Muscle of leg (tissue), 3 donors: ENCODE measurements at regions not wholly inside any gene's neighbourhood (a gene's known extent, or its start where the extent isn't known, plus 50 kb on each side); places are given as distances from the start of the nearest gene placed in this dataset.

Source experiments
- DNase-seq: peaks from one replicate; pipeline ENCODE4 v3.0.0; 2013
- H3K27ac ChIP-seq: one replicate; pipeline ENCODE4 v1.5.1; 2013; ENCODE audit warnings: mild to moderate bottlenecking, low read length, control low read depth
- H3K27me3 ChIP-seq: one replicate; pipeline ENCODE4 v1.6.1; 2013; ENCODE audit warnings: low read length; ENCODE audit not compliant: control insufficient read depth, insufficient read depth
- H3K36me3 ChIP-seq: one replicate; pipeline ENCODE4 v1.6.1; 2013; ENCODE audit warnings: low read length; ENCODE audit not compliant: control insufficient read depth, insufficient read depth
- H3K4me1 ChIP-seq: one replicate; pipeline ENCODE4 v1.6.1; 2013; ENCODE audit warnings: low read length; ENCODE audit not compliant: control insufficient read depth, insufficient read depth
- H3K4me3 ChIP-seq: one replicate; pipeline ENCODE4 v1.5.1; 2013; ENCODE audit warnings: low read length, control low read depth
- H3K9me3 ChIP-seq: replicated peaks from 2 replicates; pipeline ENCODE4 v1.6.1; 2013; ENCODE audit warnings: low read depth, low read length; ENCODE audit not compliant: control insufficient read depth
- WGBS: methylation state at CpG from one replicate; pipeline ENCODE4 v1.1.5; 2013; ENCODE audit warnings: missing lambda C conversion rate; ENCODE audit not compliant: insufficient coverage; 5-methylcytosine and 5-hydroxymethylcytosine counted together

GRCh38 chr5:27479859-27480258 lies 441.5 kb upstream of the CDH9 start:
- no CpG with 5 or more reads among the region's 4 CpGs for WGBS
- no peak for DNase-seq
- Histone ChIP-seq H3K4me1 (no peaks in the 10 kb centered on the region), H3K9me3 (peaks cover 11% of the 10 kb centered on the region), H3K4me3 (no peak overlapping the region), H3K36me3 (no peaks in the 10 kb centered on the region), H3K27ac (no peak overlapping the region), H3K27me3 (no peaks in the 10 kb centered on the region)

- H3K4me1 ChIP-seq = no peaks in the 10 kb centered on the region
- DNase-seq = no peak
- H3K27ac ChIP-seq = no peak overlapping the region
- peaks cover 11% of the 10 kb centered on the region for H3K9me3 ChIP-seq
- no peaks in the 10 kb centered on the region for H3K27me3 ChIP-seq
- WGBS = 80% methylated on average over 1 of the region's 4 CpGs
- no peak overlapping the region for H3K4me3 ChIP-seq
- H3K36me3 ChIP-seq = no peaks in the 10 kb centered on the region
Observed at GRCh38 chr5:27477550-27477949, 439.2 kb upstream of the CDH9 start.

GRCh38 chr5:27476356-27476988 lies 438.1 kb upstream of the CDH9 start:
- no peaks in the 10 kb centered on the region for H3K27me3 ChIP-seq
- H3K4me1 ChIP-seq = no peaks in the 10 kb centered on the region
- H3K4me3 ChIP-seq = no peak overlapping the region
- WGBS = 93% methylated on average over 2 of the region's 2 CpGs
- DNase-seq = no peak
- H3K36me3 ChIP-seq = no peaks in the 10 kb centered on the region
- H3K9me3 ChIP-seq = peaks cover 11% of the 10 kb centered on the region
- no peak overlapping the region for H3K27ac ChIP-seq

GRCh38 chr5:27475063-27475462 lies 436.7 kb upstream of the CDH9 start:
- no peak overlapping the region for H3K27ac ChIP-seq
- H3K27me3 ChIP-seq = no peaks in the 10 kb centered on the region
- no peak overlapping the region for H3K4me3 ChIP-seq
- H3K36me3 ChIP-seq = no peaks in the 10 kb centered on the region
- no CpG with 5 or more reads among the region's 1 CpG for WGBS
- no peak for DNase-seq
- H3K4me1 ChIP-seq = no peaks in the 10 kb centered on the region
- H3K9me3 ChIP-seq = peaks cover 11% of the 10 kb centered on the region

- Histone ChIP-seq H3K9me3 (peaks cover 11% of the 10 kb centered on the region), H3K36me3 (no peaks in the 10 kb centered on the region), H3K27me3 (no peaks in the 10 kb centered on the region), H3K4me3 (no peak overlapping the region), H3K27ac (no peak overlapping the region), H3K4me1 (no peaks in the 10 kb centered on the region)
- DNase-seq = no peak
Observed at GRCh38 chr5:27474395-27474794, 436.0 kb upstream of the CDH9 start.

GRCh38 chr5:27474047-27474309 lies 435.6 kb upstream of the CDH9 start:
- WGBS = no CpG with 5 or more reads among the region's 2 CpGs
- DNase-seq = no peak
- no peaks in the 10 kb centered on the region for H3K27me3 ChIP-seq
- H3K27ac ChIP-seq = no peak overlapping the region
- H3K4me1 ChIP-seq = no peaks in the 10 kb centered on the region
- no peak overlapping the region for H3K4me3 ChIP-seq
- H3K9me3 ChIP-seq = peaks cover 11% of the 10 kb centered on the region
- no peaks in the 10 kb centered on the region for H3K36me3 ChIP-seq

- Histone ChIP-seq H3K27me3 (no peaks in the 10 kb centered on the region), H3K36me3 (no peaks in the 10 kb centered on the region), H3K27ac (no peak overlapping the region), H3K4me3 (no peak overlapping the region), H3K4me1 (no peaks in the 10 kb centered on the region), H3K9me3 (peaks cover 11% of the 10 kb centered on the region)
- WGBS = 60% methylated on average over 1 of the region's 5 CpGs
- no peak for DNase-seq
Observed at GRCh38 chr5:27473307-27474046, 435.1 kb upstream of the CDH9 start.

- 70% methylated on average over 3 of the region's 4 CpGs for whole genome bisulfite sequencing
- H3K4me3 ChIP-seq = no peak overlapping the region
Observed at GRCh38 chr5:27472871-27473270, 434.5 kb upstream of the CDH9 start.

GRCh38 chr5:27472000-27472763 lies 433.8 kb upstream of the CDH9 start:
- WGBS = no CpG with 5 or more reads among the region's 11 CpGs
- H3K36me3 ChIP-seq = no peaks in the 10 kb centered on the region
- DNase-seq = no peak
- H3K4me1 ChIP-seq = no peaks in the 10 kb centered on the region
- no peak overlapping the region for H3K4me3 ChIP-seq
- no peak overlapping the region for H3K27ac ChIP-seq
- no peaks in the 10 kb centered on the region for H3K27me3 ChIP-seq
- peaks cover 11% of the 10 kb centered on the region for H3K9me3 ChIP-seq

More at GRCh38 chr5:27472871-27473270, 434.5 kb upstream of the CDH9 start:
- no peak for DNase-seq
- Histone ChIP-seq H3K4me1 (no peaks in the 10 kb centered on the region), H3K36me3 (no peaks in the 10 kb centered on the region), H3K27me3 (no peaks in the 10 kb centered on the region), H3K9me3 (peaks cover 11% of the 10 kb centered on the region), H3K27ac (no peak overlapping the region)

- no CpG with 5 or more reads among the region's 1 CpG for WGBS
- no peak overlapping the region for H3K4me3 ChIP-seq
- no peak for DNase-seq
- no peaks in the 10 kb centered on the region for H3K27me3 ChIP-seq
- H3K9me3 ChIP-seq = no peaks in the 10 kb centered on the region
- no peaks in the 10 kb centered on the region for H3K36me3 ChIP-seq
- no peak overlapping the region for H3K27ac ChIP-seq
- H3K4me1 ChIP-seq = no peaks in the 10 kb centered on the region
Observed at GRCh38 chr5:27466959-27467358, 428.6 kb upstream of the CDH9 start.
